Activated T-cell treated with anti-CD3 and anti-CD28 coated beads, Interleukin-2, amount 50 U/mL, for 24 hours (primary cell): ENCODE measurements at regions not wholly inside any gene's neighbourhood (a gene's known extent, or its start where the extent isn't known, plus 50 kb on each side); places are given as distances from the start of the nearest gene placed in this dataset.

Source experiments
- DNase-seq: peaks from one replicate; pipeline ENCODE4 v3.0.0-alpha.2; 2020
- H3K27ac Mint-ChIP-seq: 2 replicates; pipeline ENCODE4 v1.8.0; 2020; ENCODE audit warnings: mild to moderate bottlenecking, mixed read lengths
- H3K27me3 Mint-ChIP-seq: 2 replicates; pipeline ENCODE4 v1.8.0; 2020; ENCODE audit warnings: mixed read lengths
- H3K36me3 Mint-ChIP-seq: 2 replicates; pipeline ENCODE4 v1.8.0; 2020; ENCODE audit warnings: low read depth, mixed read lengths
- H3K4me1 Mint-ChIP-seq: 2 replicates; pipeline ENCODE4 v1.8.0; 2020; ENCODE audit warnings: low read depth, mixed read lengths
- H3K4me3 Mint-ChIP-seq: 2 replicates; pipeline ENCODE4 v1.8.0; 2020; ENCODE audit warnings: mild to moderate bottlenecking, moderate library complexity, mixed read lengths
- H3K9me3 Mint-ChIP-seq: 2 replicates; pipeline ENCODE4 v1.8.0; 2020; ENCODE audit warnings: mixed read lengths

- Mint-ChIP-seq H3K27ac (no peak overlapping the region), H3K4me3 (no peak overlapping the region), H3K36me3 (no peaks in the 10 kb centered on the region), H3K4me1 (no peaks in the 10 kb centered on the region), H3K9me3 (no peaks in the 10 kb centered on the region), H3K27me3 (no peaks in the 10 kb centered on the region)
- no peak for DNase-seq
Observed at GRCh38 chr2:55109219-55109891, 59.1 kb upstream of the RTN4 start.

- H3K4me3 Mint-ChIP-seq: no peak overlapping the region
- H3K36me3 Mint-ChIP-seq: no peaks in the 10 kb centered on the region
- H3K27me3 Mint-ChIP-seq: no peaks in the 10 kb centered on the region
- no peaks in the 10 kb centered on the region for H3K9me3 Mint-ChIP-seq
- no peak for DNase-seq
- no peak overlapping the region for H3K27ac Mint-ChIP-seq
- no peaks in the 10 kb centered on the region for H3K4me1 Mint-ChIP-seq
Observed at GRCh38 chr2:55108456-55109160, 58.4 kb upstream of the RTN4 start.

- DNase-seq: no peak
- no peaks in the 10 kb centered on the region for H3K9me3 Mint-ChIP-seq
- H3K27ac Mint-ChIP-seq: no peak overlapping the region
- no peak overlapping the region for H3K4me3 Mint-ChIP-seq
- H3K36me3 Mint-ChIP-seq: no peaks in the 10 kb centered on the region
- H3K27me3 Mint-ChIP-seq: no peaks in the 10 kb centered on the region
- peaks cover 2% of the 10 kb centered on the region for H3K4me1 Mint-ChIP-seq
Observed at GRCh38 chr2:55107436-55107835, 57.2 kb upstream of the RTN4 start.

GRCh38 chr2:55106148-55106547, 55.9 kb upstream of the RTN4 start:
- no peak for DNase-seq
- H3K4me1 Mint-ChIP-seq: peaks cover 2% of the 10 kb centered on the region
- H3K4me3 Mint-ChIP-seq: no peak overlapping the region
- H3K27ac Mint-ChIP-seq: no peak overlapping the region
- no peaks in the 10 kb centered on the region for H3K36me3 Mint-ChIP-seq
- no peaks in the 10 kb centered on the region for H3K9me3 Mint-ChIP-seq
- H3K27me3 Mint-ChIP-seq: no peaks in the 10 kb centered on the region

GRCh38 chr2:55105456-55105855, 55.2 kb upstream of the RTN4 start:
- H3K4me1 Mint-ChIP-seq: peaks cover 3% of the 10 kb centered on the region
- H3K27ac Mint-ChIP-seq: no peak overlapping the region
- H3K4me3 Mint-ChIP-seq: no peak overlapping the region
- no peaks in the 10 kb centered on the region for H3K36me3 Mint-ChIP-seq
- no peaks in the 10 kb centered on the region for H3K9me3 Mint-ChIP-seq
- no peaks in the 10 kb centered on the region for H3K27me3 Mint-ChIP-seq
- DNase-seq: no peak

- DNase-seq: no peak
- H3K36me3 Mint-ChIP-seq: no peaks in the 10 kb centered on the region
- no peak overlapping the region for H3K27ac Mint-ChIP-seq
- H3K4me3 Mint-ChIP-seq: no peak overlapping the region
- H3K9me3 Mint-ChIP-seq: no peaks in the 10 kb centered on the region
- no peaks in the 10 kb centered on the region for H3K27me3 Mint-ChIP-seq
- H3K4me1 Mint-ChIP-seq: peaks cover 16% of the 10 kb centered on the region
Observed at GRCh38 chr2:55103046-55103445, 52.8 kb upstream of the RTN4 start.

DNA sequence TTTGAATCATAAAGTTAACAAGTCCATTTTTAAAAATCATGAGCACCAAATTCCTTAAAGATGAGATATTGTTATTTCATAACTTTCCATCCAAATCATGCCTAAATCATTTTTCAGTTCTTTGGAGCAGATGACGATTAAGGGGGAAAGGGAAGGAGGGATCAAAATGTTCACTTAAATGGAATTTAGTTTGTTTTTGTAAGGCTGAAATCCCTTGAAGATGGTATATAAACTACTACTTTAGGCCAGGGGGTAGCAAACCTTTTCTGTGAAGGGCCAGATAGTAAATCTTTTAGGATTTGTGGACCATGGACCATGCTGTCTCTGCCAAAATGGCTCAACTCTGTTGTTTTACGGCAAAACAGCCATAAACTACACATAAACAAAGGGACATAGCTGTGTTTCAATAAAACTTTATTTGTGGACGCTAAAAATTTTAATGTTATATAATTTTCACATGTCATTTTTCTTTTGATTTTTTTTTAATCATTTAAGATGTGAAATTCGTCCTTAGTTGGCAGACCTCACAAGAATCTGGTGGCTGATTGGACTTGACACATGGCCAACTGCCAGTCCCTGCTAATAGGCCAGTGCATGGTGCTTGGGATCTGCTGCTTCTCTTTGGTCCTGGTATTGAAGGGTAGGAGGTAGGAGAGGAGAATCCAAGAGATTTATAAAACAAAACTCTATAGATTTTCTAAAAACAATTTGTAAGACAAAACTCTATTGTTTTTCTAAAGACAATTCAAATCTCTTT, 52.0 kb upstream of the RTN4 start:
- Mint-ChIP-seq H3K4me3 (no peak overlapping the region), H3K27ac (no peak overlapping the region), H3K36me3 (no peaks in the 10 kb centered on the region), H3K9me3 (no peaks in the 10 kb centered on the region), H3K4me1 (peaks cover 16% of the 10 kb centered on the region), H3K27me3 (no peaks in the 10 kb centered on the region)
- no peak for DNase-seq

GRCh38 chr2:55101466-55101865, 51.2 kb upstream of the RTN4 start:
- Mint-ChIP-seq H3K36me3 (no peaks in the 10 kb centered on the region), H3K27me3 (no peaks in the 10 kb centered on the region), H3K4me1 (peaks cover 16% of the 10 kb centered on the region), H3K27ac (no peak overlapping the region), H3K9me3 (no peaks in the 10 kb centered on the region), H3K4me3 (no peak overlapping the region)
- DNase-seq: no peak

DNA sequence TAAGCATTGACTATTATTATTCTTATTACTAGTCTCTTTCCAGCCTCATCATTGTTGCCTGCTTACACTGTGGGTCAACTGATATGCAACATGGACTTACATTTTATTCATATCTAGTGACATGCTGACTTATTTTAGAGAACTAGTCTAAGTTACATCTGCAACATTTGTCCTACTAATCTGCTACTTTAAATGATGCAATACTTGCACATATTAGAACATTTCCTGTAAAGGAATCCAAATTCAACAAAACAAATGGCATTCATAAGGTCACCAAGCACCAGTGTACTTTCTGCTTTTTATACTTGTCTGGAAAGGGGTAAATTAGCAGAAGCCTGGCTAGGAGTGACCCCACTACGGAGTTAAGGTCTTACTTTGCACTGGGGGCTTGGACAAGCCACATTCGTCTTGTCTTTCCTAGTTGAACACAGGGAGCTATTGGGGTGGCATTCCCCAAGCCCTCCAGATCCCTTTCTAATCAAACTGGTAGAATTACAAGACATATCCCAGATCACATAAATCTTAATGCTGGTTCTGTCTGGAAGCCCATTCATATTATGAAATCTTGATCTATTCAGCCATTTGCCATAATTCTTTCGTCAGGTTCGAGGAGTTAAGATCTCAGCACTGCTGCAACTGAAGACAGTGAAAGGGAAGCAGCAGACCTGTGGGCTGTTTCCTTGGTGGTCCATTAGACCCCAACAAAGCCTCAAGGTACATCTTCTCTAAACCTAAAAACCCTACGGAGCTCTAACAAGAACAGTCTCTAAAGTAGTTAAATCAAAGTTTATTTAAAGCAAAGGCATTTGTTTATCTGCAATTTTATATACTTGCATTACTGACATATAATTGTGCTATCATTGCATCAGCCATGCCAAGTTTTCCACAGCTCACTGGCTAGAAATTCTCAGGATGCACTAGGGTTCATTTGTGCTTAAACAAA, 49.9 kb upstream of the RTN4 start:
- Mint-ChIP-seq H3K27ac (peak overlapping the region; percentile 76), H3K27me3 (no peaks in the 10 kb centered on the region), H3K4me1 (peaks cover 16% of the 10 kb centered on the region), H3K9me3 (no peaks in the 10 kb centered on the region), H3K36me3 (no peaks in the 10 kb centered on the region), H3K4me3 (no peak overlapping the region)
- no peak for DNase-seq
